Stomach (tissue), 8 donors: ENCODE measurements at regions not wholly inside any gene's neighbourhood (a gene's known extent, or its start where the extent isn't known, plus 50 kb on each side); places are given as distances from the start of the nearest gene placed in this dataset.

ENCODE experiments used
- DNase-seq, 2 donors: peaks; one replicate each; pipeline versions ENCODE4 v3.0.0 to v3.0.0-alpha.2; 2013 to 2019
- H3K27ac ChIP-seq, 5 donors: fragments of 200-600 bp in 4 of 5; sonication (generic) in 4 of 5; one replicate each; pipeline ENCODE4 v1.5.1; 2013 to 2019; ENCODE audit warnings: mild to moderate bottlenecking in 1 of 5, moderate library complexity in 1 of 5
- H3K27me3 ChIP-seq, 3 donors: fragments of 200-600 bp; sonication (generic); one replicate each; pipeline ENCODE4 v1.5.1; 2017 to 2019; ENCODE audit warnings: mixed run types in 1 of 3
- H3K36me3 ChIP-seq, 4 donors: fragments of 200-600 bp; sonication (generic); 1 replicate in 3 of 4; 2 replicates in 1 of 4; pipeline ENCODE4 v1.5.1; 2016 to 2019
- H3K4me1 ChIP-seq, 4 donors: fragments of 200-600 bp; sonication (generic); one replicate each; pipeline ENCODE4 v1.5.1; 2016 to 2019
- H3K4me3 ChIP-seq, 4 donors: fragments of 200-600 bp; sonication (generic) in 3 of 4; one replicate each; pipeline ENCODE4 v1.5.1; 2016 to 2019; ENCODE audit warnings: mild to moderate bottlenecking in 1 of 4
- H3K9me3 ChIP-seq, 4 donors: fragments of 200-600 bp; sonication (generic); one replicate each; pipeline ENCODE4 v1.5.1; 2016 to 2019
- CTCF ChIP-seq, 7 experiments: fragments of 450-650 bp in 4 of 7; fragments of 200-600 bp in 3 of 7; sonication (generic) in 3 of 7; IDR thresholded peaks; one replicate each; pipeline ENCODE4 v1.5.1; 2016 to 2019; ENCODE audit warnings: antibody characterized with exemption in 7 of 7, control low read depth in 2 of 7, mild to moderate bottlenecking in 1 of 7
- EP300 ChIP-seq: sonication (generic); formaldehyde crosslinking; IDR thresholded peaks from one replicate; pipeline ENCODE4 v1.6.1; 2017; ENCODE audit warnings: antibody characterized with exemption
- POLR2A ChIP-seq, 4 donors: fragments of 450-650 bp; IDR thresholded peaks; one replicate each; pipeline ENCODE4 v1.6.1; 2016; ENCODE audit warnings: antibody characterized with exemption in 4 of 4, control low read depth in 2 of 4, mild to moderate bottlenecking in 1 of 4, moderate library complexity in 1 of 4
- POLR2AphosphoS5 ChIP-seq, 3 donors: sonication (generic); formaldehyde crosslinking; IDR thresholded peaks; one replicate each; pipeline ENCODE4 v1.6.1; 2016; ENCODE audit warnings: antibody characterized with exemption in 3 of 3
- WGBS, 5 donors: extraction: QIAGEN DNeasy Blood & Tissue Kit in 3 of 5; methylation state at CpG; one replicate each; pipeline versions ENCODE4 v1.1.5 to v1.1.7; 2013 to 2018; 5-methylcytosine and 5-hydroxymethylcytosine counted together
- intact Hi-C: fragments of 100-400 bp; cut with DNase I; formaldehyde crosslinking; loops from one replicate; pipeline ENCODE4 v1.15.1; 2023; ENCODE audit warnings: low total_unique reads
- donor health status: healthy with polysubstance abuse.
- donor health status: Bipolar disorder and iron deficiency.
- donor health status: healthy.

- intact Hi-C loops, result no loop called here
These were observed 251.4 kb downstream of the MSRB3 start for GRCh38 chr12:65529771-65530435.

GRCh38 chr12:65532162-65532561, 253.7 kb downstream of the MSRB3 start:
- WGBS, 5 donors, result 90 to 100% (median 91%) methylated on average over 2 of the region's 2 CpGs
- H3K4me1 ChIP-seq, result peaks cover 0 to 6% (median 0%) of the 10 kb centered on the region in 4 donors
- TF ChIP-seq POLR2A (IDR thresholded peaks at IDR 0.05) (no peak), EP300 (no peak), POLR2AphosphoS5 (IDR thresholded peaks at IDR 0.05) (no peak), CTCF (IDR thresholded peaks at IDR 0.05) (no peak)

More at GRCh38 chr12:65529771-65530435, 251.4 kb downstream of the MSRB3 start:
- Histone ChIP-seq H3K9me3 (no peaks in the 10 kb centered on the region), H3K27ac (no peak overlapping the region), H3K4me3 (no peak overlapping the region), H3K27me3 (no peaks in the 10 kb centered on the region), H3K36me3 (no peaks in the 10 kb centered on the region), H3K4me1 (peaks cover 0 to 6% (median 0%) of the 10 kb centered on the region in 4 donors)
- WGBS, 5 donors, result 94 to 97% (median 96%) methylated on average over 7 of the region's 7 CpGs
- DNase-seq, result no peak
- no peak for TF ChIP-seq POLR2A (IDR thresholded peaks at IDR 0.05)
- TF ChIP-seq EP300, result no peak
- no peak for TF ChIP-seq CTCF (IDR thresholded peaks at IDR 0.05)
- TF ChIP-seq POLR2AphosphoS5 (IDR thresholded peaks at IDR 0.05), result no peak

GRCh38 chr12:65532764-65533163, 254.3 kb downstream of the MSRB3 start:
- no peak overlapping the region for H3K4me3 ChIP-seq
- no peaks in the 10 kb centered on the region for H3K36me3 ChIP-seq
- peaks cover 0 to 6% (median 0%) of the 10 kb centered on the region in 4 donors for H3K4me1 ChIP-seq
- no peaks in the 10 kb centered on the region for H3K9me3 ChIP-seq
- DNase-seq, result peak in 1 of 2 donors; percentile 38
- no peak overlapping the region for H3K27ac ChIP-seq
- TF ChIP-seq POLR2A (IDR thresholded peaks at IDR 0.05) (no peak), EP300 (no peak), CTCF (IDR thresholded peaks at IDR 0.05) (no peak), POLR2AphosphoS5 (IDR thresholded peaks at IDR 0.05) (no peak)
- WGBS, 5 donors, result 50 to 80% (median 54%) methylated on average over 5 of the region's 5 CpGs
- intact Hi-C loops, result no loop called here
- H3K27me3 ChIP-seq, result no peaks in the 10 kb centered on the region

More at GRCh38 chr12:65532162-65532561, 253.7 kb downstream of the MSRB3 start:
- intact Hi-C loops, result no loop called here
- H3K4me3 ChIP-seq, result no peak overlapping the region
- no peaks in the 10 kb centered on the region for H3K27me3 ChIP-seq
- H3K36me3 ChIP-seq, result no peaks in the 10 kb centered on the region
- no peaks in the 10 kb centered on the region for H3K9me3 ChIP-seq
- DNase-seq, result no peak
- H3K27ac ChIP-seq, result no peak overlapping the region

GRCh38 chr12:65533177-65533883, 254.8 kb downstream of the MSRB3 start:
- 36 to 64% (median 52%) methylated on average over 10 of the region's 10 CpGs for WGBS, 5 donors
- Histone ChIP-seq H3K4me1 (peaks cover 0 to 6% (median 0%) of the 10 kb centered on the region in 4 donors), H3K27ac (no peak overlapping the region)

More at GRCh38 chr12:65533177-65533883, 254.8 kb downstream of the MSRB3 start:
- TF ChIP-seq EP300 (no peak), POLR2A (IDR thresholded peaks at IDR 0.05) (no peak), CTCF (IDR thresholded peaks at IDR 0.05) (no peak), POLR2AphosphoS5 (IDR thresholded peaks at IDR 0.05) (no peak)
- Histone ChIP-seq H3K36me3 (no peaks in the 10 kb centered on the region), H3K9me3 (peaks cover 0 to 3% (median 0%) of the 10 kb centered on the region in 4 donors), H3K4me3 (no peak overlapping the region), H3K27me3 (no peaks in the 10 kb centered on the region)
- intact Hi-C loops, result no loop called here
- peak in 1 of 2 donors; percentile 28 for DNase-seq
